Type B pancreatic cell (in vitro differentiated cells): ENCODE measurements at regions not wholly inside any gene's neighbourhood (a gene's known extent, or its start where the extent isn't known, plus 50 kb on each side); places are given as distances from the start of the nearest gene placed in this dataset.

ENCODE experiments used
- DNase-seq: peaks from one replicate; pipeline ENCODE4 v3.0.0; 2021; ENCODE audit warnings: mixed read lengths; ENCODE audit not compliant: unreplicated experiment; ENCODE audit errors: extremely low spot score
- H3K27ac Mint-ChIP-seq: 2 replicates; pipeline ENCODE4 v1.8.0; 2021; ENCODE audit warnings: mild to moderate bottlenecking, mixed read lengths
- H3K27me3 Mint-ChIP-seq: 2 replicates; pipeline ENCODE4 v1.8.0; 2021; ENCODE audit warnings: mixed read lengths
- H3K36me3 Mint-ChIP-seq: 2 replicates; pipeline ENCODE4 v1.8.0; 2021; ENCODE audit warnings: mixed read lengths
- H3K4me1 Mint-ChIP-seq: one replicate; pipeline ENCODE4 v1.8.0; 2021; ENCODE audit warnings: mixed read lengths; ENCODE audit not compliant: unreplicated experiment
- H3K4me3 Mint-ChIP-seq: 2 replicates; pipeline ENCODE4 v1.8.0; 2021; ENCODE audit warnings: mild to moderate bottlenecking, mixed read lengths
- H3K9me3 Mint-ChIP-seq: 2 replicates; pipeline ENCODE4 v1.8.0; 2021; ENCODE audit warnings: mixed read lengths
- TF ChIP-seq, protein P1 (sequence below): fragments of 200-600 bp; sonication (generic); conservative IDR thresholded peaks from 2 replicates; pipeline ENCODE4 v1.5.0; 2021; ENCODE audit warnings: antibody characterized with exemption, mild to moderate bottlenecking

DNA sequence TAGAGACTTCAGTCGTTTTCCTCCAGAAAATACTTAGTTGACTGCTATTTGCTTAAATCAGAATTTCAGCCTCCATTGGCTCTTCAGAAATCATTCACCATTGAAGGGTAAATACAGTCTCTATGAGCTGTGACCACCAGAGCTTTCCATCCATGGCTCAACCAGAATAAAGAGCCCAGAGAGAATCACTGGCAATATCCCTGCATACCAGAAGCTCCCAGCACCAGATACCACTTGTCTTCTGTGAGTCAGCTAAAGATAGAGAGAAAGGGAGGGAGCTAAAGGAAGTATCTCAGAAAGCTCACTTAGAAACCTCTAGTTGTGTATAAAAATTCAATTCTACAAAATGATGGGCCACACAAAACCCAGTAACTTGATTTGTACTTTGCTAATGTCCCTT, 115.2 kb upstream of the TMCO5A start:
- H3K36me3 Mint-ChIP-seq, result no peaks in the 10 kb centered on the region
- no peak overlapping the region for H3K4me3 Mint-ChIP-seq
- no peak overlapping the region for H3K27ac Mint-ChIP-seq
- no peaks in the 10 kb centered on the region for H3K4me1 Mint-ChIP-seq
- DNase-seq, result no peak
- TF ChIP-seq, protein P1, sequence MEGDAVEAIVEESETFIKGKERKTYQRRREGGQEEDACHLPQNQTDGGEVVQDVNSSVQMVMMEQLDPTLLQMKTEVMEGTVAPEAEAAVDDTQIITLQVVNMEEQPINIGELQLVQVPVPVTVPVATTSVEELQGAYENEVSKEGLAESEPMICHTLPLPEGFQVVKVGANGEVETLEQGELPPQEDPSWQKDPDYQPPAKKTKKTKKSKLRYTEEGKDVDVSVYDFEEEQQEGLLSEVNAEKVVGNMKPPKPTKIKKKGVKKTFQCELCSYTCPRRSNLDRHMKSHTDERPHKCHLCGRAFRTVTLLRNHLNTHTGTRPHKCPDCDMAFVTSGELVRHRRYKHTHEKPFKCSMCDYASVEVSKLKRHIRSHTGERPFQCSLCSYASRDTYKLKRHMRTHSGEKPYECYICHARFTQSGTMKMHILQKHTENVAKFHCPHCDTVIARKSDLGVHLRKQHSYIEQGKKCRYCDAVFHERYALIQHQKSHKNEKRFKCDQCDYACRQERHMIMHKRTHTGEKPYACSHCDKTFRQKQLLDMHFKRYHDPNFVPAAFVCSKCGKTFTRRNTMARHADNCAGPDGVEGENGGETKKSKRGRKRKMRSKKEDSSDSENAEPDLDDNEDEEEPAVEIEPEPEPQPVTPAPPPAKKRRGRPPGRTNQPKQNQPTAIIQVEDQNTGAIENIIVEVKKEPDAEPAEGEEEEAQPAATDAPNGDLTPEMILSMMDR, result no peak
- no peaks in the 10 kb centered on the region for H3K27me3 Mint-ChIP-seq
- H3K9me3 Mint-ChIP-seq, result no peaks in the 10 kb centered on the region

DNA sequence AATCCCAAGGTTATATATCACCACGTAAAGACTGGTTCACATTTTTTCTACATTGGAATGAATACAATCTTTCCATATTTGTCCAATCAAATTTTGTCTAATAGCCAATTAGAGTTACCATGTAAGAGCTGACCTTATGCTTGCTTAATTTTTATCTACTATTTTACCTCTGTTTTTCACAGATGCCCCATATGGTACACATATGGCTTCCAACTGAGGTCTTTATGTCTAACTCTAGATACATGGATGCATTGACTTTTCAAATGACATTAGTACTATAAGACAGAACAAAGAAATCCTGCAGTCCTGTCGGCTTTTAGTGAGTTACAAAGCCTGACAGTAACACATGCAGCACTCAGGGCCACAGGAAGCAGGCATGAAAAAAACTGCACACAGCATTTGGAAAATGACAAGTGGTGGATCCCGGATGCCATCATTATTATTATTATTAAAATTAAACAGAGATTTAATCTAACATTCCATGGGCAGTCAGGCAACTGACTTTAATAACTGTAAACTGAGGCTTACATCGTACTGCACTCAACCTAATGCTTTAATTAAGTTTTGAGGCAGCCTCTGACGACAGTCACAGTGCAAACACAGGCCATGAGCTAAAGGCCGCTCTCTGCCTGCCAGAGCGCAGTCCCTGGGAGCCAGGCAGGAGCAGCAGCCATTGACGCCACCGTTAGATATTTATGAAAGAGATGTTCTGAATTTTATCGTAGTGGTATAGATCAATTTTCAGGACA, 113.9 kb upstream of the TMCO5A start:
- Mint-ChIP-seq H3K27me3 (no peaks in the 10 kb centered on the region), H3K4me1 (no peaks in the 10 kb centered on the region), H3K36me3 (no peaks in the 10 kb centered on the region), H3K4me3 (no peak overlapping the region), H3K9me3 (no peaks in the 10 kb centered on the region), H3K27ac (no peak overlapping the region)
- TF ChIP-seq, protein P1, result no peak
- no peak for DNase-seq

DNA sequence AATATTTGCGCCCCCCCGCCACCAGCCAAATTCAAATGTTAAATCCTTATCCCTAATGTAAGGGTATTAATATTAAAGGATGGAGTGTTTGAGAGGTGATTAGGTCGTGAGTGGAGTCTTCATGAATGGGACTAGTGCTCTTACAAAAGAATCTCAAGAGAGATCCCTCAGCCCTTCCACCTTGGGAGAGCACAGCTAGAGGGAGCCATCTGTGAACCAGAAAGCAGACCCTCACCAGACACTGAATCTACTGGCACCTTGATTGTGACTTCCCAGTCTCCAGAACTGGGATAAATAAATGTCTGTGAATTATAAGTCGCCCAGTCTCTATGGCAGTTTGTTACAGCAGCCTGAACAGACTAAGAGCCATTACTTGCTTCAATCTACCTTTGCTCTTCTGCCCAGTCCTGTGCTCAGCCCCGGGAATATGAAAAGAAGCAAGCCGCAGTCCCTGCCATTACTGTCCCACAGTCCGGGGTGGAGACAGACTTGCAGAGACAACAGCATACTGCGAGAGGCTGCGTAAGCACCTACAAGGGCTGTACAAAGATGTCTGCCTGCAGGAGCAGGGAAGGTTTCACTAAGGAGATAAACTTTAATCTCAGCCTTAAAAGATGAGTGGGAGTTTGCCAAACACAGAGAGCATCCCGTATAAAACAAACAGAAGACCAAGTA, 110.7 kb upstream of the TMCO5A start:
- no peaks in the 10 kb centered on the region for H3K4me1 Mint-ChIP-seq
- no peak for DNase-seq
- H3K27ac Mint-ChIP-seq, result no peak overlapping the region
- H3K4me3 Mint-ChIP-seq, result no peak overlapping the region
- H3K27me3 Mint-ChIP-seq, result peaks cover 5% of the 10 kb centered on the region
- H3K9me3 Mint-ChIP-seq, result no peaks in the 10 kb centered on the region
- TF ChIP-seq, protein P1, result no peak
- no peaks in the 10 kb centered on the region for H3K36me3 Mint-ChIP-seq

DNA sequence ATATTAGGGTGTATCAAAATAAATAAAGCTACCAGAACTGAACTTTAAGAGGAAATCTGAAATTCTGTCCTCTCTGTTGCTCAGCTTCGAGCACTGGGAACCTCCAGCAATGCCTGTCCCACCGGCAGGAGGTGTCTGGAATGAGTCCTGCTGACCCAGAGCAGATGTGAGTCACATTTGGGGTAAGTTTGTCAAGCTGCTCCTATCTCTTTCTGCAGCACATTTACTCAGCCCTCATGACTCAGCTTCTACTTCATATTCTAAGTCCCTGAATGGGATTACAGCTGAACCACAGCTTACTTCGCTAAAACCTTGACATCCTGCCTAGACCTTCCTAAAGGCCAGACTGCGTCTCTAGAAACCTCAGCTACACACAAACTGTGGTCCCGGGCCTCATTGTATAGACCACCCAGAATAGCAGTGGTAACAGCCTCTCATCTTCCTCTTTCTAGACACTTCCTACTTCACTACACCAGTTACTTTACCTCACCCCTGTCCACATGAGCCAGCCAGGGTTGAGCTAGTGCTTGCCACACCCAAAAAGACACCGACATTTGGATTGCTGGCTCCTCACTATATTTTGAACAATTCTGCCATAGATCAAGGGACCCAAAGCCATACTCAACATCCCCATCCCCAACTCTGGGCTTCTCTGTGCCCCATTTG, 109.6 kb upstream of the TMCO5A start:
- TF ChIP-seq, protein P1, result no peak
- H3K27ac Mint-ChIP-seq, result no peak overlapping the region
- no peaks in the 10 kb centered on the region for H3K9me3 Mint-ChIP-seq
- H3K36me3 Mint-ChIP-seq, result no peaks in the 10 kb centered on the region
- H3K27me3 Mint-ChIP-seq, result peaks cover 5% of the 10 kb centered on the region
- no peaks in the 10 kb centered on the region for H3K4me1 Mint-ChIP-seq
- H3K4me3 Mint-ChIP-seq, result no peak overlapping the region
- no peak for DNase-seq

DNA sequence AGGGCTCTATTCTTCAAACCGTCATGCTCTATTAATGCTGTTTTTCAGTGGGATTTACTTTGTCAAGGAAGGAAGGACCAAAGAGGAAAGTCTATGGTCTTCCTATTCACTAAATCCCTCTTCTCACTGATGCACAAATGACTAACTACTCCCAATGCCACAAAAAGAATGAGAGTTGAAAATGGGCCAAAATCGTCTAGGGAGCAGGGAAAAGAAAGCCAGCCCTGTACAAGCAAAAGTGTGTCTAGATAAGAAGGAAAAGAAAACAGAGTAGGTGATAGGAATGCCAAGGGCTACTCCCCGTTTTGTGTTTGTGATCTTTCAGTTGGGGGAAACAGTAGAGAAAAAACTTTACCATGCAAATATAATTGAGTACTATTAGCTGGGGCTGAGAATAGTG, 97.2 kb upstream of the TMCO5A start:
- peaks cover 2% of the 10 kb centered on the region for H3K27me3 Mint-ChIP-seq
- no peak overlapping the region for H3K27ac Mint-ChIP-seq
- no peak overlapping the region for H3K4me3 Mint-ChIP-seq
- H3K9me3 Mint-ChIP-seq, result peaks cover 6% of the 10 kb centered on the region
- TF ChIP-seq, protein P1, result no peak
- H3K36me3 Mint-ChIP-seq, result no peaks in the 10 kb centered on the region
- peaks cover 6% of the 10 kb centered on the region for H3K4me1 Mint-ChIP-seq
- DNase-seq, result no peak
